IPS DF 6.9 (cell line): ENCODE measurements at regions not wholly inside any gene's neighbourhood (a gene's known extent, or its start where the extent isn't known, plus 50 kb on each side); places are given as distances from the start of the nearest gene placed in this dataset.
"Not testable (repeated sequence)": the region's sequence is repeated elsewhere in the genome, so short reads cannot be mapped to it uniquely, and the experiment has no call there.

Experiments
- DNase-seq: peaks from one replicate; pipeline ENCODE4 v3.0.0-alpha.2; 2013; ENCODE audit warnings: low read depth, low spot score
- H3K27ac ChIP-seq: one replicate; pipeline ENCODE4 v1.5.1; 2013; ENCODE audit warnings: low read length, control low read depth
- H3K27me3 ChIP-seq: 2 replicates; pipeline ENCODE4 v1.6.1; 2013; ENCODE audit warnings: mild to moderate bottlenecking, low read length; ENCODE audit not compliant: control insufficient read depth, insufficient read depth
- H3K36me3 ChIP-seq: 2 replicates; pipeline ENCODE4 v1.6.1; 2013; ENCODE audit warnings: low read length; ENCODE audit not compliant: control insufficient read depth, insufficient read depth
- H3K4me1 ChIP-seq: 2 replicates; pipeline ENCODE4 v1.6.1; 2013; ENCODE audit warnings: low read length; ENCODE audit not compliant: control insufficient read depth, insufficient read depth
- H3K4me3 ChIP-seq: 2 replicates; pipeline ENCODE4 v1.5.1; 2013; ENCODE audit warnings: mild to moderate bottlenecking, low read length
- H3K9me3 ChIP-seq: 2 replicates; pipeline ENCODE4 v1.6.1; 2013; ENCODE audit warnings: low read length, inconsistent platforms; ENCODE audit not compliant: control insufficient read depth, insufficient read depth
- WGBS: extraction: QIAGEN DNeasy Blood & Tissue Kit; methylation state at CpG from one replicate; pipeline ENCODE4 v1.1.7; 2013; ENCODE audit warnings: mixed read lengths, missing lambda C conversion rate; ENCODE audit not compliant: insufficient read length, insufficient coverage; 5-methylcytosine and 5-hydroxymethylcytosine counted together

GRCh38 chr15:20234006-20234540 is 307.5 kb downstream of the GOLGA6L6 start:
- H3K9me3 ChIP-seq = peaks cover 20% of the 10 kb centered on the region
- not testable (repeated sequence) for H3K4me1 ChIP-seq, H3K27ac ChIP-seq, H3K4me3 ChIP-seq, H3K36me3 ChIP-seq, H3K27me3 ChIP-seq, DNase-seq
- WGBS = no CpG with 5 or more reads among the region's 12 CpGs

DNA sequence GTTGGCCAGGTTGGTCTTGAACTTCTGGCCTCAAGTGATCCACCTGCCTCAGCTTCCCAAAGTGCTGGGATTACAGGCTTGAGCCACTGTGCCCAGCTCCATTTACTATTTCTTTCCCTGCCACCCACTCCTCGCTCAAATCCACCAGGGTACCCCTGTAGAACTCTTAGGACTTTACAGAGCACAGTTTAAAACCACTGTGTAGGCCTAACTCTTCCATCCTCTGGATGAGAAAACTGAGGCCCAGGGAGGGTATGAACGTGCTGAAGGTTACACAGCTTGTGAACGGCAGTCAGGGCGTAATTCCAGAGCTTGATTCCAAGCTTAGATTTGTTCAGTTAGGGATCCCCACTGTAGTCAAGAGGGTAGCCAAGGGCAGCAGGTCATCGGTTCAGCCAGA is 309.1 kb downstream of the GOLGA6L6 start:
- not testable (repeated sequence) for DNase-seq, H3K27me3 ChIP-seq, H3K4me3 ChIP-seq, H3K27ac ChIP-seq, H3K36me3 ChIP-seq, H3K4me1 ChIP-seq
- WGBS = no CpG with 5 or more reads among the region's 5 CpGs
- peaks cover 18% of the 10 kb centered on the region for H3K9me3 ChIP-seq

DNA sequence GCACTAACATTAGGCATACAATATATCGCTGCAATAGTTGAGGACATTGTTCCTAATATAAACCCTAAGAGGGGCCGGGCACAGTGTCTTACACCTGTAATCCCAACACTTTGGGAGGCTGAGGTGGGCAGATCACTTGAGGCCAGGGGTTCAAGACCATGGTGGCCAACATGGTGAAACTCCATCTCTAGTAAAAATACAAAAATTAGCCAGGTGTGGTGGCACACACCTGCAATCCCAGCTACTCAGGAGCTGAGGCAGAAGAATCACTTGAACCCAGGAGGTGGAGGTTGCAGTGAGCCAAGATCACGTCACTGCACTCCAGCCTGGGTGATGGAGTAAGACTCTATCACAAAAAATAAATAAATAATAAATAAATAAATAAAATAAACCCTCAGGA is 310.9 kb downstream of the GOLGA6L6 start:
- not testable (repeated sequence) for H3K4me1 ChIP-seq, H3K4me3 ChIP-seq, DNase-seq, H3K27ac ChIP-seq, H3K27me3 ChIP-seq, H3K36me3 ChIP-seq
- WGBS = no CpG with 5 or more reads among the region's 3 CpGs
- peaks cover 13% of the 10 kb centered on the region for H3K9me3 ChIP-seq

DNA sequence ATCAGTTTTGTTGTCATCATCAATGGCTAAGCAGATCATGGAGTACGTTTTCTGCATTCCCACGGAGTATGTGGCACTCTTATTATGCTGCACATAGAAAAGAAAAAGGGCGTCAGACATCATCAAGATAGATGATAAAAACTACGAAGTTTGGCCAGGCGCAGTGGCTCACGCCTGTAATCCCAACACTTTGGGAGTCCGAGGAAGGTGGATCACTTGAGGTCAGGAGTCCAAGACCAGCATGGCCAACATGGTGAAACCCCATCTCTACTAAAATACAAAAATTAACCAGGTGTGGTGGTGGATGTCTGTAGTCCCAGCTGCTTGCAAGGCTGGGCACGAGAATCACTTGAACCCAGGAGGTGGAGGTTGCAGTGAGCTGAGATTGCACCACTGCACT is 312.8 kb downstream of the GOLGA6L6 start:
- no CpG with 5 or more reads among the region's 8 CpGs for WGBS
- peaks cover 12% of the 10 kb centered on the region for H3K9me3 ChIP-seq

DNA sequence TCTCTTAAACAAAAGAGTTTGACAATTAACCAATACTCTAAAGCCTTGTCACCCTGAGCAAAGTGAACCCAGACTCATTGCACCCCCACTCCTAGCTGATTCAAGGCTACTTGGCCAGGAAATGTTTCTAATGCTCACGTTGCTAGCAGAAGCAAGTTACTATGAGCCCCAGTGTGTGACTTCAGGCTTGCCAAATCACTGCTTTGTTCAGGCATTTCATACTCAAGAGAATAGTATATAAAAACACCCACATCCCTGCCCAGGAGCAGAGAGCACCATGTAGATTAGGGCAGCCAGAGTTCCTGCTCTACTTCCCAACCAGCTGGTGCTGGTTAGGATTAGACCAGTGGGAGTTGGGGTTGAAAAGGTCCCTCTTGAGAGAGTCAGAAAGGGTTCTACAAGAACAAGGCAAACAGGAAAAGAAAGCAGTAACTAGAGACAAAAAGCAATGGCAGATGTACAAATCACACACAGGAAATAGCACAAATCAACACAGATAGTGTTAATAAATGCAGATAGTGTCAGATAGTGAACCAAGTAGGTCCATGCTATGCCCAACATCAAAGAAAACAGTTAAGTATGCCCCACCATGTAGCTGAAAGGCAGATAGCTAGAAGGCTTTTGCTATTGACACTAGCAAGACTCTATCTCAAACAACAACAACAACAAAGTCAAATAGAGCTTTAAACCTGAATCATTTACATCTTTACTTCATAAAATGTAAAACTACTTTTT is 314.3 kb downstream of the GOLGA6L6 start:
- H3K36me3 ChIP-seq, H3K27me3 ChIP-seq, H3K4me1 ChIP-seq, H3K4me3 ChIP-seq, H3K27ac ChIP-seq, DNase-seq: not testable (repeated sequence)
- peaks cover 12% of the 10 kb centered on the region for H3K9me3 ChIP-seq
- WGBS = no CpG with 5 or more reads among the region's 1 CpG

More for the DNA sequence above, 312.8 kb downstream of the GOLGA6L6 start:
- H3K4me1 ChIP-seq, DNase-seq, H3K27me3 ChIP-seq, H3K36me3 ChIP-seq, H3K27ac ChIP-seq, H3K4me3 ChIP-seq: not testable (repeated sequence)

GRCh38 chr15:20226531-20226930 is 315.1 kb downstream of the GOLGA6L6 start:
- WGBS = no CpG with 5 or more reads among the region's 2 CpGs
- H3K4me1 ChIP-seq, DNase-seq, H3K27ac ChIP-seq, H3K27me3 ChIP-seq, H3K4me3 ChIP-seq, H3K36me3 ChIP-seq: not testable (repeated sequence)
- peaks cover 12% of the 10 kb centered on the region for H3K9me3 ChIP-seq

GRCh38 chr15:20221063-20221462 is 320.5 kb downstream of the GOLGA6L6 start:
- DNase-seq, H3K27ac ChIP-seq, H3K4me1 ChIP-seq, H3K4me3 ChIP-seq, H3K36me3 ChIP-seq, H3K27me3 ChIP-seq: not testable (repeated sequence)
- peaks cover 15% of the 10 kb centered on the region for H3K9me3 ChIP-seq
- no CpG with 5 or more reads among the region's 4 CpGs for WGBS

DNA sequence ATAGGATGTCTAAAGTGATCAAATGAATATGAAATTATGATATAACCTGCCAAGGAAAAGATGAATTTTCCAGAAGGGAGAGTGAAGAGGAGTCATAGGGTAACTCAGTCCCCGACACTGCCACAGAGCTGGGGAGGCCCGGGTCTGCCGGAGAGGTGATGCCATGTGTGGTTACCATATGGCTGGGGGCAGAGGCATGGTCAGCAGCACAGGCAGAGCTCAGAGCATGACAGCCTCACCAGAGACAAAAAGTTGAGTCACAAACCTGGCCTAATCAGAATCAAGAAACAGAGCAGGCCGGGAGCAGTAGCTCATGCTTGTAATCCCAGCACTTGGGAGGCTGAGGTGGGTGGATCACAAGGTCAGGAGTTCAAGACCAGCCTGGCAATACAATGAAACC is 322.4 kb downstream of the GOLGA6L6 start:
- not testable (repeated sequence) for H3K36me3 ChIP-seq, H3K4me1 ChIP-seq, DNase-seq, H3K4me3 ChIP-seq, H3K27ac ChIP-seq, H3K27me3 ChIP-seq
- H3K9me3 ChIP-seq = peaks cover 12% of the 10 kb centered on the region
- WGBS = no CpG with 5 or more reads among the region's 4 CpGs

- H3K9me3 ChIP-seq = peaks cover 10% of the 10 kb centered on the region
- H3K4me3 ChIP-seq, H3K27ac ChIP-seq, H3K4me1 ChIP-seq, H3K27me3 ChIP-seq, DNase-seq, H3K36me3 ChIP-seq: not testable (repeated sequence)
- no CpG with 5 or more reads among the region's 4 CpGs for WGBS
These were observed 325.9 kb downstream of the GOLGA6L6 start for GRCh38 chr15:20215700-20216099.

DNA sequence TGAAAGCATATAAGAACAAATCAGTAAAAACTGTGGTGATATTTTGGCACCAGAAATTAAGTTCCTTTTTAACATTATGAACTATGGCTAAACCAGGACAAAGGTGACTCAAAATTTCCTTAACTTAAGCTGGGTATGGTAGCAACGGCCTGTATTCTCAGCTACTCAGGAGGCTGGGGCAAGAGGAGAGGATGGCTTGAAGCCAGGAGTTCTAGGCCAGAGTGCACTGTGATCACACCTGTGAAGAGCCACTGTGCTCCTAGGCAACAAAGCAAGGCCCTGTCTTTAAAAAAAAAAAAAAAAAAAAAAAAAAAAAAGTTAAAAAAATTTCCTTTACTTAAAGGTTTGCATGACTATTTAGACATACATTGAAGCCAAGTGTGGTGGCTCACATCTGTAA is 327.5 kb downstream of the GOLGA6L6 start:
- H3K9me3 ChIP-seq, H3K27me3 ChIP-seq, H3K36me3 ChIP-seq, H3K27ac ChIP-seq, H3K4me1 ChIP-seq, DNase-seq, H3K4me3 ChIP-seq: not testable (repeated sequence)
- WGBS = no CpG with 5 or more reads among the region's 1 CpG

GRCh38 chr15:20211508-20211907 is 330.1 kb downstream of the GOLGA6L6 start:
- H3K4me3 ChIP-seq, H3K27ac ChIP-seq, H3K27me3 ChIP-seq, H3K36me3 ChIP-seq, DNase-seq, H3K4me1 ChIP-seq: not testable (repeated sequence)
- peaks cover 10% of the 10 kb centered on the region for H3K9me3 ChIP-seq
